Right lobe of liver (tissue), 4 donors: ENCODE measurements at regions not wholly inside any gene's neighbourhood (a gene's known extent, or its start where the extent isn't known, plus 50 kb on each side); places are given as distances from the start of the nearest gene placed in this dataset.

Source experiments
- POLR2A ChIP-seq: fragments of 450-650 bp; IDR thresholded peaks from one replicate; pipeline ENCODE4 v1.6.1; 2017; ENCODE audit warnings: antibody characterized with exemption, mild to moderate bottlenecking
- TF ChIP-seq, protein P1 (sequence below), 4 donors: fragments of 200-600 bp in 3 of 4; fragments of 450-650 bp in 1 of 4; IDR thresholded peaks; one replicate each; pipeline versions ENCODE4 v1.5.1 to v1.8.0; 2016 to 2022; ENCODE audit warnings: antibody characterized with exemption in 4 of 4, mild to moderate bottlenecking in 2 of 4
- donor health status: DM: no; HTN: no; CAD: no.
- donor health status: DM: no; HTN: no; CAD: no.
- donor health status: DM: no; HTN: yes; CAD: no.

- TF ChIP-seq, protein P1, sequence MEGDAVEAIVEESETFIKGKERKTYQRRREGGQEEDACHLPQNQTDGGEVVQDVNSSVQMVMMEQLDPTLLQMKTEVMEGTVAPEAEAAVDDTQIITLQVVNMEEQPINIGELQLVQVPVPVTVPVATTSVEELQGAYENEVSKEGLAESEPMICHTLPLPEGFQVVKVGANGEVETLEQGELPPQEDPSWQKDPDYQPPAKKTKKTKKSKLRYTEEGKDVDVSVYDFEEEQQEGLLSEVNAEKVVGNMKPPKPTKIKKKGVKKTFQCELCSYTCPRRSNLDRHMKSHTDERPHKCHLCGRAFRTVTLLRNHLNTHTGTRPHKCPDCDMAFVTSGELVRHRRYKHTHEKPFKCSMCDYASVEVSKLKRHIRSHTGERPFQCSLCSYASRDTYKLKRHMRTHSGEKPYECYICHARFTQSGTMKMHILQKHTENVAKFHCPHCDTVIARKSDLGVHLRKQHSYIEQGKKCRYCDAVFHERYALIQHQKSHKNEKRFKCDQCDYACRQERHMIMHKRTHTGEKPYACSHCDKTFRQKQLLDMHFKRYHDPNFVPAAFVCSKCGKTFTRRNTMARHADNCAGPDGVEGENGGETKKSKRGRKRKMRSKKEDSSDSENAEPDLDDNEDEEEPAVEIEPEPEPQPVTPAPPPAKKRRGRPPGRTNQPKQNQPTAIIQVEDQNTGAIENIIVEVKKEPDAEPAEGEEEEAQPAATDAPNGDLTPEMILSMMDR (IDR thresholded peaks at IDR 0.05): no peak
- no peak for TF ChIP-seq POLR2A
Measured at GRCh38 chr13:109521719-109522118, 264.7 kb downstream of the IRS2 start.
